AG09319 (cell line): ENCODE measurements at regions not wholly inside any gene's neighbourhood (a gene's known extent, or its start where the extent isn't known, plus 50 kb on each side); places are given as distances from the start of the nearest gene placed in this dataset.

ENCODE experiments used
- DNase-seq: peaks from one replicate; pipeline ENCODE4 v3.0.0-alpha.2; 2010; ENCODE audit warnings: low read depth; ENCODE audit errors: extremely low read depth
- CTCF ChIP-seq: IDR thresholded peaks from 2 replicates; pipeline ENCODE4 v1.5.1; 2011; ENCODE audit warnings: low read depth, mild to moderate bottlenecking, inconsistent platforms, low read length, moderate library complexity

- TF ChIP-seq CTCF: no peak
These were observed 106.4 kb downstream of the IFI44 start for GRCh38 chr1:78755986-78756385.

DNA sequence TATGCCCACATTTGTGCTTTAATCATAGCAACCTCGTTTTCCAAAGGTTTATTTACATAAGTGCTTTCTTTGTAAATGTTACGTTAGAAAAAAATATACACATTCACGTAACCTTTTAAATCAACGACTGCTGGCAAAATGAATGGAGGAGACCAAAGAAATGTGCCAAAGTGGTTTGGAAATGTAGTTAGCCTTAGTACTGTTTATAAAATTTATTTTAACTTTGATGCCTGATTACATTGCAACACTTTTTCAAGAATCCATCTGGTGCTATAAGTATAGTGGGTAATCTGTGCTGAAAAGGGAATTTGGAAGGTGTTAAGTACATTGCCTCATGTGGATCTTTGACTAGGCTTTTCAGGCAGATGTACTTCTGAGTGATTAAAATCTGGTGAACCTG, 108.9 kb downstream of the IFI44 start:
- no peak for TF ChIP-seq CTCF
- no peak for DNase-seq

More at GRCh38 chr1:78755986-78756385, 106.4 kb downstream of the IFI44 start:
- no peak for DNase-seq

DNA sequence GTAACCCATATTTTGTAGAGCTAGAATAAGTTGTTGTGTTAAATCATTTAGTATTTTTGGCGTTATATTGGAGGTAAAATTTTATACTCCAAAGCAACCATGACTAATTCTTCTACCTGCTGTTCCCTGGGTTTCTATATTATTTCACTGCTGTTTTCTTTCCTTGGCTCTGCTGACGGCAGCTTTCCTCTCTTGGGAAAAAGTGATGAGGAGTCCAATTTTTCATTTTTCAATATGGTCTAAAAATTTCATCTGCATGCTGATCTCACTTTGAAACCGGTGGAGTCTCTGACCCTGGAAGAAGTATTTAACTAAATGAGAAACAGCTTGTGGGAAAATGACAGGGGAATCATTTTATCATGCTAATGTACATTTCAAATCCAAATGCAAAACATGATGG, 110.2 kb downstream of the IFI44 start:
- no peak for DNase-seq

DNA sequence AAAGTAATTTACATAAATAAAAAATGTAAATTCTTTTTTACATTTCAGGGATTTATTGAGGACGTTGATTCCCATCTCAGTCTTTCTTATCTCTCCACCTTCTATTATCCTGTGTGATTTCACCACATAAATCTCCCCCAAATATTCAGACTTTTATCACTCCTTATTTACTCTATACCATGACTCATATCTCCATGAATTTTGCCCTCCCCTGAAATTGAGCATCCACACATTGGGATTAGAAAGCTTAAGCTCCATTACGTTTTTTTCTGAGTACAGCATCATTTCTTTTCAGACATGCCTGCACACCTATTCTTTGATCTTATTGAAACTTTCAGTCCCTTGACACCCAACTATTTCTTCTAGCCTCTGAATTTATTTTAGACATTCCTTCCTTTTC, 111.2 kb downstream of the IFI44 start:
- no peak for DNase-seq
- no peak for TF ChIP-seq CTCF

More for the DNA sequence above, 110.2 kb downstream of the IFI44 start:
- TF ChIP-seq CTCF: no peak

DNA sequence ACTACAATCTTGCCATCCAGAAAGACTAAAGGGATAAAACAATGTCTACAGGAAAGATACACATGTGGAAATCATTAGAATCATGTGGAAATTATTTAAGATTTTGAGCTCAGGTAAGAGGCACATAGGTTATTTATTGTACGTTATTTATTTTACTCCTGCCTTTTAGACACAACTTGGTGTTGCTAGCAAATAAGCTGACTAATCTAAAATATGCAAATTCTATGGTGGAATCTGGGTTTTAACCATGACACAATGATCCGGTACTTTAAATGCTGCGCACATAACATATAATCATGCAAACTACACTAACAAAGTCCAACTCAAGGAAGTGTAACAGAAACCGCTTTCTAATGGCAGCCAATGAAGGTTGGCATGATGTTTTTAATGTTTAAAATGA, 112.5 kb downstream of the IFI44 start:
- no peak for TF ChIP-seq CTCF
- no peak for DNase-seq

DNA sequence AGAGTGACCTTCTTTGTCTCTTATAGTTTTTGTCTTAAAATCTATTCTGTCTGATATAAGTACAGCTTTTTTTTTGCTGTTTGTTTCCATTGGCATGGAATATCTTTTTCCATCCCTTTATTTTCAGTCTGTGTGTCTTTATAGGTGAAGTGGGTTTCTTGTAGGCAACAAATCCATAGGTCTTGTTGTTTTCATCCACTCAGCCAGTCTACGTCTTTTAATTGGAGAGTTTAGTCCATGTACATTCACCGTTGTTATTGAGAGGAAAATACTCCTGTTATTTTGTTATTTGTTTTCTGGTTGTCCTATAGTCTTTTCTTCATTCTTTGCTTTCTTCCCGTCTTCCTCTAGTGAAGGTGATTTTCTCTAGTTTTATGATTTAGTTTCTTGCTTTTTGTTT, 115.9 kb downstream of the IFI44 start:
- DNase-seq: no peak
- no peak for TF ChIP-seq CTCF

- TF ChIP-seq CTCF: no peak
- no peak for DNase-seq
These were observed 130.2 kb downstream of the IFI44 start for GRCh38 chr1:78779831-78780230.

- DNase-seq: no peak
- no peak for TF ChIP-seq CTCF
These were observed 137.9 kb downstream of the IFI44 start for GRCh38 chr1:78787544-78787943.
